ENCODE measurements at regions not wholly inside any gene's neighbourhood (a gene's known extent, or its start where the extent isn't known, plus 50 kb on each side); places are given as distances from the start of the nearest gene placed in this dataset.

DNA sequence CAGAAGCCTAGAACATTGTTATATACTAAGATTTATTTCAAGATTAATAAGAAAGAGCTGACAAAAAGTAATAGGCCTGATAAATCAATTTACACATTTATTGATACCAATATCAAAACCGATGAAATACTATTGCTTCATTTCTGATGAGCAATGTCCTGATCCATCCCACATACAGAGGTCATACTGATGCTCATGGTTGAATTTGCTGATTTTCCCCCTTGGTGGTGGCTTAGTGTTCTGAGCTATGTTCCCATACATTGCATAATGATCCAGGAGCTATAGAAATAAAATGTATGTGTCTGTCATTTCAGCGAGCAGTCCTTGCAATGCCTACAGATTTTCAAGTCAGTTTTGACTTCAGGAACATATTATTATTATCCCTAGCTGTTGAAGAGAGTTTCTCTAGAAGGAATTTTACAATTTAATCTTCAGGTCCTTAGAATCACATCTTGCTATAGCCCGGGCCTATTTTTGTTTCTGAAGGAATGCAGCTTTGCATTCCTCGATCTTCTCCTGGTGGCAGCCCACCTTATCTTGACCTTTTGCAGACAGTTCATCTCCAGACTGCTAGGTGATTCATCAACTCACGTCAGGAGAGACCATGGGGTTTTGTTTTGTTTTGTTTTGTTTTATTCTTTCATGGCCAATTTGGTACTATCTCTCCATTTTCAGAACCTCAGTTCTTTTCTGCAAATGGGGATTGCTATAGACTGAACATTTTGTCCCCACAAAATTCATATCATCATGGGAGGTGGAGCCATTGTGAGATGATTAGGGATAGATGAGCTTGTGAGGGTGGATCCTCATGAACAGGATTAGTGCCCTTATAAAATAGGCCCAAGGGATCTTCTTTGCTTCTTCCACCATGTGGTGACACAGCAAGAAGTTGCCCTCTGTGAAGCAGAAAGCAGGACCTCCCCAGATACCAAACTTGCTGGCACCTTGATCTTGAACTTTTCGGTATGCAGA lies 465.6 kb upstream of the IGFBP3 start:
- no peak for TF ChIP-seq POLR2A (IDR thresholded peaks at IDR 0.05)
- ATAC-seq = no peak
- H3K9me3 ChIP-seq = no peaks in the 10 kb centered on the region
- DNase-seq = no peak
- no peak overlapping the region for H3K4me3 ChIP-seq
- intact Hi-C loops (cut with DNase I) = no loop called here
- H3K4me1 ChIP-seq = no peaks in the 10 kb centered on the region
- no peak overlapping the region for H3K27ac ChIP-seq
- H3K27me3 ChIP-seq = no peaks in the 10 kb centered on the region
- WGBS, 2 donors = 62 to 71% methylated on average over 6 of the region's 6 CpGs
- no peaks in the 10 kb centered on the region for H3K36me3 ChIP-seq (replicated peaks in 1 of 2; ENCODE audit: insufficient read depth in 1 of 2, low read depth in 2 of 2)

DNA sequence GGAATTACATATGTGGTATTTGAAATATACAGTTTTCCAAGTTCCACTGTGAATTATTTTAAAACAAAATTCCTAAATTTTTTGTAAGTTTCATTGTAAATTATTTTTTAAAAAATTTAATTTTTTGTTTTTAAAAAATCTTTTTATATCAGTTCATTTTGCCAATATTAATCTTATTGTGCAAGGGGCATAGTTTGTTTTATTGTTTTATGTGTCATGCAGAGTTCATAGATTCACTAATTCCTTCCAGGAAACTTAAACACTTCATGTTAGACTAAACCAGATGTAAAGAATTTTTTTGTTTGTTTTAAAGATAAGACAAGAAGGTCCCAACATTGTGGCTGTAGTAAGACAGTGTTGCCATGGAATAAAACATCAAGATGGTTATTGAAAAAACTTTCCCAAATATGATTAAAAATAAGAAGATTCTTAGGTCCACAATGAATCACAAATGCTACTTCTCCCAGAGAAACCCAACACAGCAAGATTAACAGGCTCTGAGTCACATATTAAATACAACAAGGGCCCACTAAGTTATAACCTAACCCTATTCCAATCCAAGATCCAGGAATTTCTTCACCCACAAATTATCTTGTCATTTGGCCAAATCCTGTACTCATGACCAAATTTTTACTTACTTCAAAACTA lies 464.7 kb upstream of the IGFBP3 start:
- Histone ChIP-seq H3K4me1 (no peaks in the 10 kb centered on the region), H3K9me3 (no peaks in the 10 kb centered on the region), H3K27ac (no peak overlapping the region), H3K4me3 (no peak overlapping the region), H3K27me3 (no peaks in the 10 kb centered on the region), H3K36me3 (replicated peaks in 1 of 2; ENCODE audit: insufficient read depth in 1 of 2, low read depth in 2 of 2) (no peaks in the 10 kb centered on the region)
- intact Hi-C loops (cut with DNase I) = no loop called here
- TF ChIP-seq CTCF (IDR thresholded peaks at IDR 0.05) (no peak), POLR2A (IDR thresholded peaks at IDR 0.05) (no peak)
- no peak for ATAC-seq
- no peak for DNase-seq

- WGBS, 2 donors = 30 to 40% methylated on average over 2 of the region's 2 CpGs
- TF ChIP-seq CTCF (IDR thresholded peaks at IDR 0.05) (no peak), POLR2A (IDR thresholded peaks at IDR 0.05) (no peak)
- Histone ChIP-seq H3K27ac (no peak overlapping the region), H3K9me3 (no peaks in the 10 kb centered on the region), H3K36me3 (replicated peaks in 1 of 2; ENCODE audit: insufficient read depth in 1 of 2, low read depth in 2 of 2) (no peaks in the 10 kb centered on the region), H3K4me3 (no peak overlapping the region), H3K4me1 (no peaks in the 10 kb centered on the region), H3K27me3 (no peaks in the 10 kb centered on the region)
- ATAC-seq = no peak
- intact Hi-C loops (cut with DNase I) = no loop called here
- no peak for DNase-seq
Measured at GRCh38 chr7:46383605-46384004, 462.5 kb upstream of the IGFBP3 start.

DNA sequence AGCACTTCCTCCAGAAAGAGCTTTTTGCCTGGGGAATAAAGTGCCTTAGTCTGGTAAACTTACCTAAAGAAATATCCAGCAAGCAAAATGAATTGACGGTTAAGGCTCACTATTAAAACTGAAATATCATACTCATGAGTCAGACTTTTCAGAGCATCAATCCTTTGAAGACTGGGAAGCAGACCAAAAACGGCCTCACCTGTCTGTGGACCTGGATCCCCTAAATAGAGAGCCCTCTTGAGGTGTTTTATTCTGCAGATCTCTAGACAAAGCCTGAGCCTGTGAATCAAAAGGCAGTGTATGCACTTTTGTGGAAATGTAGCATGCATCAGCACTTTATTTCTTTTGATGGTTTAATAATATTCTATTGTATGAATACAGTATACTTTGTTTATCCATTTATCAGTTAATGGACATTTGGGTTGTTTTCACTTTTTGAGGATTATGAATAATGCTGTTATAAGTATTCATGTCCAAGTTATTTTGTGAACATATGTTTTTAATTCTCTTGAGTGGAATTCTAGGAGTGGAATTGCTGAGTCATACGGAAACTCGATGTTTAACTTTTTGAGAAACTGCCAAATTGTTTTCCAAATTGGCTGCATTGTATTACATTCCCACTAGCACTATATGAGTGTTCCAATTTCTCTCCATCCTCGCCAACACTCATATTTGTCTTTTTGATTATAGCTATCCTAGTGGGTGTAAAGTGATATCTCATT lies 449.0 kb upstream of the IGFBP3 start:
- Histone ChIP-seq H3K27ac (no peak overlapping the region), H3K36me3 (replicated peaks in 1 of 2; ENCODE audit: insufficient read depth in 1 of 2, low read depth in 2 of 2) (no peaks in the 10 kb centered on the region), H3K4me3 (no peak overlapping the region), H3K27me3 (no peaks in the 10 kb centered on the region), H3K9me3 (no peaks in the 10 kb centered on the region), H3K4me1 (no peaks in the 10 kb centered on the region)
- intact Hi-C loops (cut with DNase I) = no loop called here
- DNase-seq (no peak), ATAC-seq (no peak)
- WGBS, 2 donors = 41 to 43% methylated on average over 5 of the region's 5 CpGs
- TF ChIP-seq POLR2A (IDR thresholded peaks at IDR 0.05) (no peak), CTCF (IDR thresholded peaks at IDR 0.05) (no peak)

DNA sequence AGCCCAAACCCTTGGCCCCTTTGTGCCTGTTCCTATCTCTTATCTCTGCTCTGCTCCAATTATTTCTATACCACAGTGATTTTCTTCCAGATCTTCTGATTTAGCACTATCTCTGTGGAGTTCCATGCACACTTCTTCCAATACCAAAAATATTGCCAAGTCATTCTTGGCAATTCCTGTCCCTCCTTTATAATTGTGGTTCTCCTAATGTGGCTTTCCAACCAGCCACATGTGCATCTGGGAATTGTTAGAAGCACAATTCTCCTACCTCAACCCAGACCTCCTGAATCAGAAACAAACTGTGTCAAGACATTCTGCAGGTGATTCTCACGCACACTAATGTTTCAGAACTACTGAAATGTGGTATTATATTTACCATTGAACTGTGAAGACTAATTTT lies 447.8 kb upstream of the IGFBP3 start:
- ATAC-seq (no peak), DNase-seq (no peak)
- no peak for TF ChIP-seq POLR2A (IDR thresholded peaks at IDR 0.05)
- Histone ChIP-seq H3K4me3 (no peak overlapping the region), H3K27me3 (no peaks in the 10 kb centered on the region), H3K9me3 (no peaks in the 10 kb centered on the region), H3K4me1 (peaks cover 3% of the 10 kb centered on the region), H3K27ac (no peak overlapping the region), H3K36me3 (replicated peaks in 1 of 2; ENCODE audit: insufficient read depth in 1 of 2, low read depth in 2 of 2) (no peaks in the 10 kb centered on the region)
- 89 to 97% methylated on average over 1 of the region's 1 CpG for WGBS, 2 donors
- intact Hi-C loops (cut with DNase I) = no loop called here
